ENCODE measurements at regions not wholly inside any gene's neighbourhood (a gene's known extent, or its start where the extent isn't known, plus 50 kb on each side); places are given as distances from the start of the nearest gene placed in this dataset.

DNA sequence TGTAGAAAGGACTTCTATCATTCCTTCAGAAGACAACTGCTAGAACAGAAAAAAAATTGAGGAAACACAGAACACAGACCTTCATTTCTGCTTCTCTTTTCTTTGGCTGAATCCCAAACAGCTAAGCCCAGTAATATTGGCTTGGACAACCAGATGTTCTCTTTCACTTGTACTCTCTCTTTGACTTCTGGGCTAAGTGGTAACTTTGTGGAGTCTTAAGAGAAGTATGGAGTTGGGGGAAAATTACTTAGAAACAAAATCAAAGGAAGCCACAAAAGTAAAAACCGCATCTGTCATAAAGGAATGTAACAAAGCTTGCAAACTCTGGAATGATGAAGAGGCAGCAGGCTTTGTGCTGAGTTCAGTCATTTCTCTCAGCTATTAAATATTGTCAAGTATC, 587.5 kb downstream of the CBLN4 start:
- TF ChIP-seq, protein P1, sequence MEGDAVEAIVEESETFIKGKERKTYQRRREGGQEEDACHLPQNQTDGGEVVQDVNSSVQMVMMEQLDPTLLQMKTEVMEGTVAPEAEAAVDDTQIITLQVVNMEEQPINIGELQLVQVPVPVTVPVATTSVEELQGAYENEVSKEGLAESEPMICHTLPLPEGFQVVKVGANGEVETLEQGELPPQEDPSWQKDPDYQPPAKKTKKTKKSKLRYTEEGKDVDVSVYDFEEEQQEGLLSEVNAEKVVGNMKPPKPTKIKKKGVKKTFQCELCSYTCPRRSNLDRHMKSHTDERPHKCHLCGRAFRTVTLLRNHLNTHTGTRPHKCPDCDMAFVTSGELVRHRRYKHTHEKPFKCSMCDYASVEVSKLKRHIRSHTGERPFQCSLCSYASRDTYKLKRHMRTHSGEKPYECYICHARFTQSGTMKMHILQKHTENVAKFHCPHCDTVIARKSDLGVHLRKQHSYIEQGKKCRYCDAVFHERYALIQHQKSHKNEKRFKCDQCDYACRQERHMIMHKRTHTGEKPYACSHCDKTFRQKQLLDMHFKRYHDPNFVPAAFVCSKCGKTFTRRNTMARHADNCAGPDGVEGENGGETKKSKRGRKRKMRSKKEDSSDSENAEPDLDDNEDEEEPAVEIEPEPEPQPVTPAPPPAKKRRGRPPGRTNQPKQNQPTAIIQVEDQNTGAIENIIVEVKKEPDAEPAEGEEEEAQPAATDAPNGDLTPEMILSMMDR (IDR thresholded peaks at IDR 0.05): no peak
- TF ChIP-seq POLR2A (IDR thresholded peaks at IDR 0.05): no peak
